ENCODE measurements at regions not wholly inside any gene's neighbourhood (a gene's known extent, or its start where the extent isn't known, plus 50 kb on each side); places are given as distances from the start of the nearest gene placed in this dataset.
"Not testable (repeated sequence)": the region's sequence is repeated elsewhere in the genome, so short reads cannot be mapped to it uniquely, and the experiment has no call there.

GRCh38 chr14:27836386-27836785, 930.2 kb upstream of the FOXG1 start:
- DNase-seq, result no peak

- DNase-seq, result no peak
These were observed 921.2 kb upstream of the FOXG1 start for GRCh38 chr14:27845241-27845850.

GRCh38 chr14:27845902-27846301, 920.7 kb upstream of the FOXG1 start:
- no peak for DNase-seq

GRCh38 chr14:27847480-27847879, 919.1 kb upstream of the FOXG1 start:
- not testable (repeated sequence) for DNase-seq

GRCh38 chr14:27849193-27849592, 917.4 kb upstream of the FOXG1 start:
- not testable (repeated sequence) for DNase-seq

GRCh38 chr14:27862684-27863083, 903.9 kb upstream of the FOXG1 start:
- no peak for DNase-seq

- no peak for DNase-seq
These were observed 903.4 kb upstream of the FOXG1 start for GRCh38 chr14:27863166-27863565.

GRCh38 chr14:27881063-27881462, 885.5 kb upstream of the FOXG1 start:
- no peak for DNase-seq

- DNase-seq, result no peak
These were observed 884.9 kb upstream of the FOXG1 start for GRCh38 chr14:27881646-27882045.

GRCh38 chr14:27886256-27886655, 880.3 kb upstream of the FOXG1 start:
- no peak for DNase-seq

- no peak for DNase-seq
These were observed 876.3 kb upstream of the FOXG1 start for GRCh38 chr14:27890259-27890658.

GRCh38 chr14:27908484-27908883, 858.1 kb upstream of the FOXG1 start:
- not testable (repeated sequence) for DNase-seq

- no peak for DNase-seq
These were observed 850.3 kb upstream of the FOXG1 start for GRCh38 chr14:27916326-27916725.

- DNase-seq, result no peak
These were observed 848.7 kb upstream of the FOXG1 start for GRCh38 chr14:27917896-27918295.

GRCh38 chr14:27927519-27927918, 839.1 kb upstream of the FOXG1 start:
- DNase-seq, result no peak

- DNase-seq, result no peak
These were observed 836.7 kb upstream of the FOXG1 start for GRCh38 chr14:27929797-27930347.

- no peak for DNase-seq
These were observed 828.2 kb upstream of the FOXG1 start for GRCh38 chr14:27938392-27938791.

GRCh38 chr14:27945512-27945911, 821.1 kb upstream of the FOXG1 start:
- DNase-seq, result no peak

GRCh38 chr14:27958757-27959156, 807.8 kb upstream of the FOXG1 start:
- DNase-seq, result no peak

- DNase-seq, result peak; percentile 55
These were observed 770.9 kb upstream of the FOXG1 start for GRCh38 chr14:27995691-27996090.

- DNase-seq, result no peak
These were observed 765.6 kb upstream of the FOXG1 start for GRCh38 chr14:28001002-28001401.

GRCh38 chr14:28012629-28013415, 753.8 kb upstream of the FOXG1 start:
- DNase-seq, result no peak

GRCh38 chr14:28020112-28020511, 746.5 kb upstream of the FOXG1 start:
- peak; percentile 2 for DNase-seq

GRCh38 chr14:28023853-28024252, 742.7 kb upstream of the FOXG1 start:
- no peak for DNase-seq

All from NCI-H82 (cell line).